ENCODE measurements at regions not wholly inside any gene's neighbourhood (a gene's known extent, or its start where the extent isn't known, plus 50 kb on each side); places are given as distances from the start of the nearest gene placed in this dataset.

- TF ChIP-seq POLR2A (IDR thresholded peaks at IDR 0.05) = no peak
- TF ChIP-seq, protein P1, sequence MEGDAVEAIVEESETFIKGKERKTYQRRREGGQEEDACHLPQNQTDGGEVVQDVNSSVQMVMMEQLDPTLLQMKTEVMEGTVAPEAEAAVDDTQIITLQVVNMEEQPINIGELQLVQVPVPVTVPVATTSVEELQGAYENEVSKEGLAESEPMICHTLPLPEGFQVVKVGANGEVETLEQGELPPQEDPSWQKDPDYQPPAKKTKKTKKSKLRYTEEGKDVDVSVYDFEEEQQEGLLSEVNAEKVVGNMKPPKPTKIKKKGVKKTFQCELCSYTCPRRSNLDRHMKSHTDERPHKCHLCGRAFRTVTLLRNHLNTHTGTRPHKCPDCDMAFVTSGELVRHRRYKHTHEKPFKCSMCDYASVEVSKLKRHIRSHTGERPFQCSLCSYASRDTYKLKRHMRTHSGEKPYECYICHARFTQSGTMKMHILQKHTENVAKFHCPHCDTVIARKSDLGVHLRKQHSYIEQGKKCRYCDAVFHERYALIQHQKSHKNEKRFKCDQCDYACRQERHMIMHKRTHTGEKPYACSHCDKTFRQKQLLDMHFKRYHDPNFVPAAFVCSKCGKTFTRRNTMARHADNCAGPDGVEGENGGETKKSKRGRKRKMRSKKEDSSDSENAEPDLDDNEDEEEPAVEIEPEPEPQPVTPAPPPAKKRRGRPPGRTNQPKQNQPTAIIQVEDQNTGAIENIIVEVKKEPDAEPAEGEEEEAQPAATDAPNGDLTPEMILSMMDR (IDR thresholded peaks at IDR 0.05) = no peak
Observed at GRCh38 chr4:24202579-24202978, 312.7 kb upstream of the PPARGC1A start.

Data from ovary (tissue), 3 donors.